ENCODE measurements at regions not wholly inside any gene's neighbourhood (a gene's known extent, or its start where the extent isn't known, plus 50 kb on each side); places are given as distances from the start of the nearest gene placed in this dataset.

- TF ChIP-seq CTCF (optimal IDR thresholded peaks at IDR 0.05 in 1 of 3, IDR thresholded peaks at IDR 0.05 in 1 of 3, conservative IDR thresholded peaks at IDR 0.05 in 1 of 3; ENCODE audit: extremely low read depth in 1 of 3, insufficient read depth in 2 of 3, low read length in 3 of 3) (no peak), EZH2 (IDR thresholded peaks at IDR 0.05; ENCODE audit: low read length) (no peak)
Observed at GRCh38 chr10:62482581-62482980, 108.4 kb downstream of the ZNF365 start.
